ENCODE measurements at regions not wholly inside any gene's neighbourhood (a gene's known extent, or its start where the extent isn't known, plus 50 kb on each side); places are given as distances from the start of the nearest gene placed in this dataset.

DNA sequence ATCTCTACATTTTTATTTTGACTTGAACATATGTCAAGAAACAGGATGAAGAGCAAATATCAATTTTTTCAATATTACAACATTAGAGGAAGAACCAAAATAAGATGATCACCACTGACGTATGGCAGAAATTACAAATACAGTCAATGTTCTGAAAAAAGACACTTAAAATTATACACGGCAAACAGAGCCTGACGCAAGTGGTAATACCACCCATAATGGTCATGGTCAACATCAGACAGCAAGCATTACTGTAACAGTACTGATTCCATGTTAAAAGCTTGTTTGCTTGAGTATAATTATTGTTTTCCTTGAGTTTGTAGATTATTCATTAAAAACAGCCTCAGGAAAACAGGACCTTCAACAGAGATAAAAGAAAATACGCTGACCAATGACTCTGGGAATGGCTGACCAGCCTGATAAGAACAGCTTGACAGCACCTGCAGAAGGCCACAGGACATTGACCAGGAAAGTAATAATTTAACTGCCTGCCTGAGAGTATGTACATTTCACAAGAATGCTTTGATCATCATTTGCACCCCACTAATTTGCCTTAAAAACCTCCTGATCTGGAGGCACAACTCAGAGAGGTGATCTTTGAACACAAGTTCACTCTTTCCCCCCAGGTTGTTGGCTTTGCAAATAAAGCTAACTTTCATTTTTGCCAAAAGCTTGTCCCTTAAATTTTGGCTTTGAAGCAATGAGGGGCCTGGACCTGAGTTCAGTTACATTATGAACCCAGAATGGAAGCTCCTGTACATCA, 187.3 kb downstream of the IPO8 start:
- in situ Hi-C loops (cut with MboI; ENCODE audit: low sequenced_read_pairs), result no loop called here

DNA sequence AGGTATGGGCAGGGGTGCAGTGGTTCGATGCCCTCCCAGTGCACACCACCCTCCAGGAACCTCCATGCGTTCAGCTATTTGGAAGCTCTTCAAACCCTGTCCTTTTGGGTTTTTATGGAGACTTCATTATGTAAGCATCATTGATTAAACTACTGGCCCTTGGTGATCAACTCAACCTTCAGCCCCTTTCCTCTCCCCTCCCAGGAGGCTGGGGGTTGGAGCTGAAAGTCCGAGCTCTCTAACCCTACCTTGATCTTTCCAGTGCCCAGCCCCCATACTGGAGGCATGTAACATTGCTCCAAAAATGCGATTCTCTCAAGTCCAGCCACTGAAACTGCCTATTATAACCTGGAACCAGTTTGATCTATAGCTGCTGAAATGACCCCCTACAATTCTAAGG, 188.1 kb downstream of the IPO8 start:
- in situ Hi-C loops (cut with MboI; ENCODE audit: low sequenced_read_pairs), result no loop called here

DNA sequence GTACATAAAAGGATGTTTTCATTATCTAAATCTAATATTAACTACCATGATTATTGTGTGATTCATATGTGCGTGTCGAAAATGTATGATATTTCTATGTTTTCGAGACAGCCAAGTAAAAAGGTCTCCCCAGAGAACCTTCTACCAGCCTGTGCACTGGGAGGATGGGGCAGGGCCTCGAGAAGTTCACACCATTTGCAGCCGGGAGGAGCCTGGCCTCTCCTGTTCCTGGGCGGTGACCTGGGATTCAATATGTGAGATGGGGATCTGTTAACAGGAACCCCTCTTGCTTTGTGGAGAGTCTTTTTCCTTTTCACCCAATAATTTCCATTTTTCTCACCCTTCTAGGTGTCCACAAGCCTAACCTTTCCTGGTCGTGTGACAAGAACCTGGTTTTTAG, 189.3 kb downstream of the IPO8 start:
- in situ Hi-C loops (cut with MboI; ENCODE audit: low sequenced_read_pairs), result no loop called here

DNA sequence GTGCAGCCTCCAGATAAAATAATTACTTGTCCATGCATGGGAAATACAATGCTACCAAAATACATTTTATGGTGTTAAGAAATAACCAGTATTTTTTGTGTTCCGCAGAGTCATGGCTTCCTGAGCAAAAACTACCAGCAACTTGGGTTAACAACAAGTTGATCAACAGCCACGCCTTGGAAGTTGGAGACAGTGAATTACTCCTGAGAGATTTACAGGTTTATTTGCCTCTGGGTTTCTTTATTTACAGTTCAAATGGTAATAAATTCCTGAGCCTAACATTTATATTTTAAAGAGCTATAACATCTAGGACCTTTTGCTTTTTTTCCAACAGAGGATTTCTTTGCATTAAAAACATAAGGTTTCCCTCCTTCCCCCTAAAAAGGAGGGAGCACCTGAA, 194.0 kb downstream of the IPO8 start:
- in situ Hi-C loops (cut with MboI; ENCODE audit: low sequenced_read_pairs), result no loop called here

DNA sequence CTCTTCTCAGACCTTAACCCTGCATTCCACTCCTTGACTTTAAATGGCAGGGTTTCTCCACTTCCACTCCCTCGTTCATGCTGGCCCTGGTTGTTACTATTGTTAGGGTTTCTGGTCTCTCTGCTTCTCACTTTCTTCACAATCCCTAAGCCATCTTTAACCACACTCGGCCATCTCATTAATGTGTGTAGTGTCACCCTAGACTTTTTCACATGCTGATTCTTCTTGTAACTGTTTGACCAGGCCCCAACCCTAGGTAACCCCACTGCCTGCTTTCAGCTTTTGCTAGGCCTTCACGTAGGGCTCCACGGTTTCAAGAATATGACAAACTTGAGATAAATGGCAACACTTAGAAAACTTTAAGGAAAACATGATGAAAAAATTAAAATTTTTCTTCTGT, 195.1 kb downstream of the IPO8 start:
- in situ Hi-C loops (cut with MboI; ENCODE audit: low sequenced_read_pairs), result no loop called here

DNA sequence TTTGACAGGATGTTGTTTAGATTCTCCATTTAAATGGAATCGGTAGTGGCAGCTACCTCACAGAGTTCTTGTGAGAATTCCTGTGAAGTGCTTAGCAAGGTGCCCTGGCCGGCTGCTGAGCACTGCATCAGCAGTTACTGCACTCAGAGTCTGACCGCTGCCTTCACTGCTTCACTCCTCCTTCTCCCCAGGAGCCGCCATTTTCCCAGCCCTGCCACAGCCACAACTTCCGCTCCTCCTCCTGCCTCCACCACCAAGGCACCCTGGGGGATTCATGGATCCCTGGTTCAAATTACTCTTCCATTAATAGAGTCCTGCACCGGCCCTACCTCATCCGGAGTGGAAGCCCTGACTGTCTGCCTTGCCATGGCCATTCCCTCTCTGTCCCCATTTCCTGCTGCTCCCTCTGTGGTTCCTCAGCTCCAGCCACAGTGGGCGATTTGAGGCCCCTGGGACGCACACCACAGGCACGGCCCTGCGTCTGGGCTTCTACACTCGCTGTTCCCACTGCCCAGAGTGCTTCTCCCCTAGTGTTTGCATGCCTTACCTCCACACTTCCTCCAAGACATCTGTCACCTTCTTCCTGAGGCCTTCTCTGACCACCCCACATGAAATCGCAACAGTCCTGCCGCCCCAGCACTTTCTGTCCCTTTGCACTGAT, 210.3 kb downstream of the IPO8 start:
- in situ Hi-C loops (cut with MboI; ENCODE audit: low sequenced_read_pairs), result no loop called here

DNA sequence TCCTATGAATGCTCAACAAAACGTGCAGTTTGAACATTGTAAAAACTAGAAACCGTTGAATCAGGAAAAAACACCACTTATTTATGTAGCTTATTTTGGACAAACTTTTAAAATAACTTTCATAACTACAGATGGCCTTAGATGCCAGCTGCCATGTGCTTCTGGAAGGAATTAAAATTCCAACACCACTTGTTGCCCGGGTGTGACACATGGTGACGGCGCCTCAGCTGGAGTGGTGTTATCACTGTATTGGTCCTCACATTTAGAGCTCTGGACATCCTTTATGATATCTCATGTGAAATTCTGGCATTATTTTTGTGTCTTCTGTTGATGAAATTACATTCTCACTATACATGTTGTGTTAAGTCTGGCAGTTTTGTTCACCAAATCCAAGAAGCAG, 211.0 kb downstream of the IPO8 start:
- in situ Hi-C loops (cut with MboI; ENCODE audit: low sequenced_read_pairs), result no loop called here

DNA sequence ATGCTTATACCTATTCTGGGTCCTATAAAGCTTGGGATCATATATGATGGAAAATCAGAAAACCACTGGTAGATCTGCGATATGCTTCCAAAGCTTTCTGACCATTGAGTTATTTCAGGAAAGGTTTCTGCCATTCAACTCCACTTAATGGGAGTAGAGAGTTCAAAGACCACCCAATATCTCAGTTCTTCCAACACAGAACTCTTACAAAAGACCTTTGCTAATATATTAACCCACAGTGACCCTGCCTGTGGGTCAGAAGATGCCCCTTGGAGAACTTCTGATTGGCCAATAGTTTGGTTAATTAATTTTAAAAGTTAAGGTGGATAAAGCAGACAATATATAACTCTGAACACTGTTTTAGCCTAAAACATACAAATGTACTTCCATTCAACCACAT, 213.0 kb downstream of the IPO8 start:
- in situ Hi-C loops (cut with MboI; ENCODE audit: low sequenced_read_pairs), result no loop called here

DNA sequence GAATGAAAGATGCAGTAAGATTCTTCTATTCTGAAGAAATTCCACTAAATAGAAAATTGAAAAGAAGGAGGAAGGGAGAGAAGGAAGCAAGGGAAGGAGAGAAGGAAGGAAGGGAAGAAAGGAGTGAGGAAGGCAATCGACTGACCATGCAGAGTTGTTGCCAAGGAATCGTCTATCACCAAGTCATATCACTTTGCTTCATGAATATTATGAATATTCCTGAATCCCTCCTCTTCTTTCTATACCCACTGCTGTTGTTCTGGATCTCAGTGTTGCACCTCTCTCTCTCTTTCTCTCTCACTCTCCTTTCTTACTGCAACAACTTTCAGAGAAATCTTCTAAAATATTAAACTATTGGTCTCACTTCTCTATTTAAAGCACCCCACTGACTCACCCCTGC, 222.4 kb downstream of the IPO8 start:
- in situ Hi-C loops (cut with MboI; ENCODE audit: low sequenced_read_pairs), result no loop called here

DNA sequence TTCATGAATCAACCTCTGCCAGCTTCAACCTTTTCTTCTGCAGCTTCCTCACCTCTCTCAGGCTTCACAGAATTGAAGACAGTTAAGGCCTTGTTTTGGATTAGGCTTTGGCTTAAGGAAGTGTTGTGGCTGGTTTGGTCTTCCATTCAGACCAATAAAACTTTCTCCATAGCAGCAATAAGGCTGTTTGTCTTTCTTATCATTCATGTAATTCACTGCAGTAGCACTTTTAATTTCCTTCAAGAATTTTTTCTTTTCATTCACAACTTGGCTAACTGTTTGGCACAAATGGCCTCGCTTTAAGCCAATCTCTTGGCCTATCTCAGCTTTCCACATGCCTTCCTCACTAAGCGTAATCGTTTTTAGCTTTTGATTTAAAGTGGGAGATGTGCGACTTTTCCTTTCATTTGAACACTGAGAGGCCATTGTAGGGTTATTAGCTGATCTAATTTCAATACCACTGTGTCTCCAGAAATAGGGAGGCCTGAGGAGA, 229.5 kb downstream of the IPO8 start:
- in situ Hi-C loops (cut with MboI; ENCODE audit: low sequenced_read_pairs), result no loop called here

DNA sequence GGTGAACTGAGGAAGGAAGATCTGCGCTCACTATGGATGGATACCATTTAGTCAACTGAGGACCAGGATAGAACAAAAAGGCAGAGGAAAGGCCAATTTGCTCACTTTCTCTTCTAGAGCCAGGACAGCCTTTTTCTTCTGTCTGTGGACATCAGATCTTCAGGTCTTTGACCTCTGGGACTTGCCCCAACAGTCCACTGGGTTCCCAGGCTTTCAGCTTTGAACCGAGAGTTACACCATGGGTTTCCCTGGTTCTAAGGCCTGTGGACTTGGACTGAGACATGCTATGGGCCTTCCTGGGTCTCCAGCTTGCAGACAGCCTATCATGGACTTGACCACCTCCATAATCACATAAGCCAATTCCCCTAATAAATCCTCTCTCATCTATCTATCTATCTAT, 232.0 kb downstream of the IPO8 start:
- in situ Hi-C loops (cut with MboI; ENCODE audit: low sequenced_read_pairs), result no loop called here

DNA sequence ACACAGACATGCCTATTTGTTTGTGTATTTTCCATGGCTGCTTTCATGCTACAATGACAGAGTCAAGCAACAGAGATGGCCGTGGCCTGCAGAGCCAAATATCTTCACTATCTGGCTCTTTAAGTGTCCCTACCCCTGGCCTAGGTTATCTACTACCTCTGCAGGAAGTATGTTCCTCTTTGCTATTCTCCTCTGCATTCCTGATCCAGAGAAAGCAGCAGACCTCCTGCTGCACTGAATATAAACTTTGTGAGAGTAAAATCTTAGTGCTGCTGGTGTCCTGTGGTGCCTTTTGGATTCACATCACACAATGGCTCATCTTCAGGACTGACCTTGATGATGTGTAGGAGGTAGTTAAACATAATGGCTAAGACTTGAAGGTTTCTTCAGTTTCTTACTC, 233.4 kb downstream of the IPO8 start:
- in situ Hi-C loops (cut with MboI; ENCODE audit: low sequenced_read_pairs), result no loop called here

DNA sequence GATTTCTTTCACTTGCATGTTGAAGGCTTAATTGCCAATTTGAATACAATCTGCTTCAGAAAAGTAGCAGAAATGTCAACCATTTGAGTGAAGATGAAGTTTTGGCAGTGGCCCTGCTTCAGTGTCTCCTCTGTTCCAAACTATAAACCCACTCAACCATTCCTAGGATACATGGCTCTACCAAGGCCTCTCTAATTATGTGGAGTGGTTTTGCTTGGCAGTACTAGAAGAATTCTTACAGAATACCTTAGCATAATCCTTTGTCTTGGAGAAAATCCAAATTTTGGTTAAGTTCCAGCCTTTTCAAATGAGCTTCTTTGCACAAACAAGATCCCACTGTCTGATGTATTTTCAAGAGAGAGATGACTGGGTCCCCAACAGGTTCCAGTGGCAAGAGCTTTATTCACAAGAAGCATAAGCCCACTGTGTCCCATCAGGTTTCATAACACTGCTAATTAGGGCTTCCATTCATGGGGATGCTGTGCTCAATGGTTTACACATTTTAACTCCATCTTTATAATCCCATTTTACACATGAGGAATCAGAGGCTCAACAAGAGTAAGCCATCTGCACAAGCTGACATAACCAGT, 234.5 kb downstream of the IPO8 start:
- in situ Hi-C loops (cut with MboI; ENCODE audit: low sequenced_read_pairs), result no loop called here

DNA sequence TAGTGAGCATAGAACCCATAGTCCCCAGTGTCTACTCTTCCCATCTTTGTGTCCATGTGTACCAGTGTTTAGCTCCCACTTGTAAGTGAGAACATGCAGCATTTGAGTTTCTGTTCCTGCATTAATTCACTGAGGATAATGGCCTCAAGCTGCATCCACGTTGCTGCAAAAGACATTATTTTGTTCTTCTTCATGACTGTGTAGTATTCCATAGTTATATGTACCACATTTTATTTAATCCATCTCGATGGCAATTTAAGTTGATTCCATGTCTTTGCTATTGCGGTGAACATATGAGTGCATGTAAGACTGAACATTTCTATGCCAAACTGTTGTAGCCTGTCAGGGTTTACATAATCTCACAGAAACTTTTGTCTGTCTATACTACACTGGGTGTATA, 237.2 kb downstream of the IPO8 start:
- in situ Hi-C loops (cut with MboI; ENCODE audit: low sequenced_read_pairs), result no loop called here

DNA sequence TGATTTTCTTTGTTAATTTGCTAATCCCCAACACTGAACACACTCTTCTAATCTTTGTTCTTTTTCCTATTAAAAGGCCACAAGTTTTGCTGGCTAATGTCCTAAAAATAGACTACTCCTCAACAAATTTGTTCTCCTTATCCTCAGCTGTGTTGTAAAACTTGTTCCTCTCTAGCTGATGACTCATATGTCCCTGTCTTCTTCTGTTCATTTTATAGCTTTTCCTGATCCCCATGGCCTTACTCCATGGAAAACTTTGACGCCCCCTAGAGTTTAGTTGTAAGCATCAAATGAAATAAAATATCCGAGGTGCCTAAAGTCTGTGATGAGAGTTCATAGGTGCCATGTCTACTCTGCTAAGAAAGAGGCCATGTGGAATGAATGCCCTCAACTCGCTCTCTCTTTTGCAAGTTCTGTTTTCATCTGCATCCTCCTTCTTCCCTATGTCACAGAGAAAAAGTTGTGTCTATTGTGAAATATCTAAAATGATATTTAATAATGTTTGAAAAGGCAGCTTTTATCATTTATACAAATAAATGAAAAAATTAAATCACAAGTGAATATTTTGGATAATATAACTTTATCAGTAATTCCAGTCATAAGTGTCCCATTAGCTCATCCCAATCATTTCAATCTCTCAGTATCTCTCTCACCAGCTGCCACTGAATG, 237.9 kb downstream of the IPO8 start:
- in situ Hi-C loops (cut with MboI; ENCODE audit: low sequenced_read_pairs), result no loop called here

DNA sequence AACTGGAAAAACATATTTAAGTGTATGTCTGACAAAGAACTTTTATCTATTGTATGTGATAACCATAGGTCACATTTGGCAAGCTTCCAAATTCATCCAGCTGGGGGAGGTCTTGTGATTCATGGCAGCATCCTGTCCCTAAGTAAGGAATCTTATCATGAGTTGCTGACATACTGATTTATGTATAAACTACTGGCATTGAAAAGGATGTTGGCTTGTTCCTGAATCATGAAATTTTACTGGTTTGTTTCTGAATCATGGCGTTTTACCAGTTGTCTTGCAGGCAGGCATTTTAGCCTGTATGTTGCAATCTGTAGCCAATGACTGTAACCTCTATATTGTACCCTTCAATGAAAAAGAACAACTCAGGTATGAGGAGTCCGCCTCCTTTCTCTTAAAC, 244.8 kb downstream of the IPO8 start:
- in situ Hi-C loops (cut with MboI; ENCODE audit: low sequenced_read_pairs), result no loop called here

DNA sequence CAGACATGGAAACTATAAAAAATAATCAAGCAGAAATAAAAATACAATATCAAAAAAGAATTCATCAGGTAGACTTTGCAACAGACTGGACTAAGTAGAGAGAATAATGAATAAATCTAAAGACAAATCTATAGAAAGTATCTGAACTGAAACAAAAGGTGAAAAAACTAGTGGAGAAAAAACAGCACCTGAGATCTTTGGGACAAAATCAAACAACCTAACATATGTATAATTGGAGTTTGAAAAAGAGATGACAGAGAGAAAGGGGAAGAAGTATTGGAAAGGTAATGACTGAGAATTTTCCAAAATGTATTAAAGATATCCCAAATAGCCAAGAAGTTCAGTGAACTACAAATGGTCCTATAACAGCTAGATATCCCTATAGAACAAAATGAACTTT, 245.4 kb downstream of the IPO8 start:
- in situ Hi-C loops (cut with MboI; ENCODE audit: low sequenced_read_pairs), result no loop called here

DNA sequence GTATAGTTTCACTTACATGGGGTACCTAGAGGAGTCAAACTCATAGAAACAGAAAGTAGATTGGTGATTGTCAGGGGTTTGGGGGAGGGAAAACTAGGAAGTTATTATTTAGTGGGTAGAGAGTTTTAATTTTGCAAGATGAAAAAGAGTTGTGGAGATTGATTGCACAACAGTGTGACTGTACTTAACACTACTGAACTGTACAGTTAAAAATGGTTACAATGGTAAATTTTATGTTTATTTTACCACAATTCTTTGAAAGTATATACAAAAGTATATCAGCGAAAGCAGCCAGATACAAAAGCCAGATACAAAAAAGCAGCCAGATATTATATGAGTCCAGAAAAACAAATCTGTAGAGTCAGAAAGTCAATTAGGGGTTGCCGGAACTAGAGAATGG, 247.6 kb downstream of the IPO8 start:
- in situ Hi-C loops (cut with MboI; ENCODE audit: low sequenced_read_pairs), result no loop called here

DNA sequence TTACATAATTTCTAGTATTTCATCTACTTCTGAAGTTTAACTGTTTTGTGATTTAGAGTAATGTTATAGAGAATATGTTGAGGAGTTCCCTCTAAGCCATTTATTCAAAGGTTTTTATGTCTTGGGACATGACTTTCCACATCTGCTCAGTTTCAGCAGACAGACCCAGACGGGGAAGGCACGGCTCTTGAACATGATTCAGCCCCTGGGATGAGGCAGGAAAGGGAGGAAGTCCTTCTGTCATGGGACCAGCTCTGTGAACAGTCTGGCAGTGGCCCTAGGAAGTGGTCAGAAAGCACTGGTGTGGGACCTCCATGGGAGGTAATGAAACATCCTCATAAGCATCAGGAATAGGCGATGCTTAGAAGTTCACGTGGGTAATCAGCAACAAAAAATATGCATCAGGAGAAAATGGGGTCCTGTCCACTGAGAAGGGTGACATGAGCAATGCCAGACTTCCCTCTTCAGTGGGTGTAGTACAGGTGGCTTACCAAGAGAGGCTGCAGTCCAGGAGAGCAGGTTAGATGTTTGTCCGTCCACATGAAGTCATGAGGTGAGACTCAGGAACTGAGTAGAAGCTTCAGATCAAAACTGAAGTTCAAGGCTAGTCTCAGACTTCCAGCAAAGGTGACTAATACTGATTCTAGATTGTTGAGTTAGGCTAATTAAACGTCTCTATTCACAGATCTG, 248.5 kb downstream of the IPO8 start:
- in situ Hi-C loops (cut with MboI; ENCODE audit: low sequenced_read_pairs), result no loop called here

DNA sequence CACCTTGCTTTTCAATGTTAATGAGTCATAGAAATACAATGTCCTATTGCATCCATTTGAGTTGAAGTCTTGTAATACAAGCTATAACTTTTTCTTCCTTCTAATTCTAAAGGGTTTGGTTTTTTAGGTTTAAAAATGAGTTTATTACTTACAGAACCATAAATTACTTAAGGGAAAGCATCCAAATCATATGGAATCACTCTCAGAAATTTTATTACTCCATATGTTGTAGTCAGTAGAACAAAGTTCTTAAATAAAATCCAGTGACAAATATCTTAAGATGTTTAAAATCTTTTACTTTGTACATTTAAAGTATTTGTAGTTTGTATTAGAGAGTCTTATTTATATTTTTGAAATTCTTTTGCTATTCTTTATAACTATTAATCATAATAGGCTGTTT, 253.2 kb downstream of the IPO8 start:
- in situ Hi-C loops (cut with MboI; ENCODE audit: low sequenced_read_pairs), result no loop called here

Data from HL-60/S4 (cell line).